HG02759 (cell line): ENCODE measurements at regions not wholly inside any gene's neighbourhood (a gene's known extent, or its start where the extent isn't known, plus 50 kb on each side); places are given as distances from the start of the nearest gene placed in this dataset.

Source experiments
- ATAC-seq: cut with Tn5 transposase; IDR thresholded peaks from one replicate; pipeline ENCODE4 v1.9.1; 2021; ENCODE audit warnings: mild to moderate bottlenecking, moderate library complexity; ENCODE audit not compliant: unreplicated experiment

DNA sequence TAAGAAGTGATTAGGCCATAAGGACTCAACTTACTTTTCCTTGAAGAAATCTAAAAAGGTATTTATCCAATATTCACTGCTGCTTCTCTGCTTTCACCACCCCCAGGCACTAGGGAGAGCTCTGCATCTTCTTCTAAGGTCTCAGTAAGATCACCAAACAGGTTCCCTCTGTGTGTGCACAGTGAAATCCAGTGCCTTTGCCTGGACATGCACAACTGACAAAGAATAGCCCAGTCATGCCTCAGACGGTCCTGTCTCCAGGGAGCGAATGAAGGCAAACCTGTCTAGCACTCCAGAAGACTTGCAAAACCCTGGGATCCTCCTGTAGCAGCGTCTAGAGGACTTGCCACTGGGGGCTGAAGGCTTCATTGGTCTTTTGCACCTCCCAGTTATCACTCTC lies 344.5 kb upstream of the LRATD1 start:
- no peak for ATAC-seq

- no peak for ATAC-seq
These were observed 339.6 kb upstream of the LRATD1 start for GRCh38 chr2:14292964-14293363.

- no peak for ATAC-seq
These were observed 335.2 kb upstream of the LRATD1 start for GRCh38 chr2:14297340-14297739.

GRCh38 chr2:14297906-14298305 lies 334.6 kb upstream of the LRATD1 start:
- ATAC-seq: no peak

DNA sequence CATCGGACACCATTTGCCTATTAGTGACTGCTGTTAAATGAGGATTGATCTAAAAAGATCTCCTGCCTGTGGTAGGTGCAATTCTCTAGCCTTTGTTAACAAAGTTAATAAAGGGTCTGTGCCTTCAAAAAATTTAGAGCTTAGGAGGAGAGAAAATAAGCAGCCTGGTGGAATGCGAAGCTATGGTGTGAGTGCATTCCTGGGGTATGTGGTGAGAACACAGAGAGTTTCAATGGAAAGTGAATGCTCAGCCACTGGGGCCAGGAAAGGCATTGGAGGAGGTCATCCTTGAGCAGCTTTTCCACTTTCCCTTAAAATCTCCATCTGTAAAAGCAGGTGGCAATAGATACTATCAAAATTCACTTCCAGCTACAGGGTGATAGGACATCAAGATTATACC lies 331.2 kb upstream of the LRATD1 start:
- ATAC-seq: no peak

DNA sequence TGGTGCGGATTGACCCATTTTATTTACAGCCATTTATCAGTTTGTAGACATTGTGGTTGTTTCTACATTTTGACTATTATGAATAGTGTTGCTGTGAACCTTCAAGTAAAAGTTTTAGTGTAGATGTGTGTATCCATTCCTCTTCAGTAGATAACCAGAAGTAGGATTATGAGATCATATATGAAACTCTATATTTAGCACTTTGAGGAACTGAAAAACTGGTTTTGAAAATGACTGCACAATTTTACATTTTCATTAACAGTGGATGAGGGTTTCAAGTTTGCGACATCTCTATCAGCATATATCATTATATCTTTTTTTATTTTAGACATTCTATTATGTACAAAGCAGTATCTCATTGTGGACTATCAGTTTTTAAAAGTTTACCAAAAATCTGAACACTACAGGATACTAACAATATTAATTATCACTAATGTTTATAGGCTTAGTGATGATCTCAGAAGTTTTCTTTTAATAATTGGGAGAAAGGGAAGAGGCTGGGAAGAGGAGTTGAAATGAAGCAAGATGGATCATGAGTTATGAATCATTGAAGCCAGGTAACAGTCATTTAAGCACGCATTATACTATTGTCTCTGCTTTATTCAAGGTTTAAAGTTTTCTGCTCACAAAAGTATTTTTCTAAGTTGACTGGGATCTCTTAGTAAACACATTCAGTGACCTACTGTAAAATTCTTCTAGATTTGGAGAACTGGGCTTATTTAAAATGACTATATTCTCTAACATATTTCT lies 329.0 kb upstream of the LRATD1 start:
- peak; percentile 65 for ATAC-seq

DNA sequence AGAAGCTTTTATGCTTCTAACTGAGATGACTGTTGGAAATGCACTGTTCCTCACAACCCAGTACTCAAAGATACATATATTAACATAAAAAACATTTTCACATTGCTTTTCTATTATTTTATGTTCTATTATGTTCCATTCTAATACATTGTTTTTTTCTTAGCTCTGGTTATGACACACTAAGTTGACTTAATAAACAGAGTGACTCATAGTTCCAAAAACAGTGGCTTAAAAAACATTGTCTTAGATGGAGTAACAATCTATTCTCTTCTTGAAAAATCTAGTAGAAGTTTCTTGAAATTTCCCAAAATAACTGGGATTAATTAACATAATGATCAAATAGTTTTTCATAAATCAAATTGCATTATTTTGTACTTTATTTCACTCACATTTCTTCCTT lies 328.2 kb upstream of the LRATD1 start:
- ATAC-seq: no peak

DNA sequence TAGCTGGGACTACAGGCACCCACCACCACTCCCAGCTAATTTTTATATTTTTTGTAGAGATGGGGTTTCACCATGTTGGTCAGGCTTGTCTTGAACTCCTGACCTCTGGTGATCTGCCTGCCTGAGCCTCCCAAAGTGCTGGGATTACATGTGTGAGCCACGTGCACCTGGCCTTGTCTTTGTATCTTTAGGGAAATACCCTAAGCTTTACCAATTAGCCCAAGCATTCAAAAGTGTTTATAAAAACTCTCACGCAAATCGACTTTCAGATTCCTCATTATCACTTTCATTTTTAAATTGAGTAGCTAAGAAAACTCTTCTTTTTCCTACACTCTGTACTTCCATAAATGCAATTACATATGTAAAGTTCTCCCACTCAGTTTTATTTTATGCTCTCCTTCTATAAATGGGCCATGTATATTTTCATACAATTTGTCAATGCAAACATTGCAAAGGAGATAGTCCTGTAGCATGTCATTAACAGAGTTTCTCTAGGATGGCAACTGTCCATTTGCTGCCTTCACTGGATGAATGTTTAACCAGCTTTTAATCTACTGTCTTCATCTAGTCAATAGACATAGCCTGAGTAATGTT lies 326.2 kb upstream of the LRATD1 start:
- peak; percentile 63 for ATAC-seq

DNA sequence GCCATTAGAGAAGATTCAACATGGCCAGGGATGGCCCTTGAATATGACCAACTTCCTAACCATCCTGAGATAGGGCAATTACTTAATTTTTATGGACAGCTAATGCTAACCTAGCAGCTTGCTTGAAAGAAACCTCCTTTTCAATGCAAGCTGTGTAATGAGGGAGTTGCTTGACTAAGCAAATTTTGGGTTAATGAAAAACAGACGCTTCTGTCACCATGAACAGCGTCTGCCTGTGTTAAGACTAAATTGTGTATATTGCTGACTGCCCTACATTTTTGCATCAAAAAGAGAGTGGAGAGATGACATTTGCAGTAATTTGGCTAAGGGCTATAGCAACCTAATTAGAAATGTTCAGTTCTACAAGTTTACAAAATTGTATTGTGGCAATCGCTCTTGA lies 319.2 kb upstream of the LRATD1 start:
- ATAC-seq: no peak

- ATAC-seq: no peak
These were observed 315.9 kb upstream of the LRATD1 start for GRCh38 chr2:14316594-14316993.

GRCh38 chr2:14321357-14321756 lies 311.2 kb upstream of the LRATD1 start:
- ATAC-seq: no peak

- ATAC-seq: no peak
These were observed 310.2 kb upstream of the LRATD1 start for GRCh38 chr2:14322306-14322705.

DNA sequence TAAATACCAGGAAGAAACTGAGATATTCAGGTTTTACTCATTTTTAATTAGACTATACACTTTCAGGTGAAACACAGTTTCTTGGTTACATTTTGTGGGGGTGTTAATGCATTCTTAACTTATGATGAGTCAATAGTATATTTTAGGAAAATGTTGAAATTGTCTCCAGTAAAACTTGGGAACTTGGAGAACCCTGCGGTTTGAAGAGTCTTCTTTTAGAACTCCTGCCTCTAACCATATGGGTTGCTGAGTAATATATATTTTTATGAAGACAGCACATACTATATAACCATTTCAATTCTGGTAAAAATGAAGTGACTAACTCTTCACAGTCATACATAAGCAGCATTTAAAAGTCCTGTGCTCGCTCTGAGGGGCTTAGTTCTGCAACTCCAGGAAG lies 308.2 kb upstream of the LRATD1 start:
- no peak for ATAC-seq

DNA sequence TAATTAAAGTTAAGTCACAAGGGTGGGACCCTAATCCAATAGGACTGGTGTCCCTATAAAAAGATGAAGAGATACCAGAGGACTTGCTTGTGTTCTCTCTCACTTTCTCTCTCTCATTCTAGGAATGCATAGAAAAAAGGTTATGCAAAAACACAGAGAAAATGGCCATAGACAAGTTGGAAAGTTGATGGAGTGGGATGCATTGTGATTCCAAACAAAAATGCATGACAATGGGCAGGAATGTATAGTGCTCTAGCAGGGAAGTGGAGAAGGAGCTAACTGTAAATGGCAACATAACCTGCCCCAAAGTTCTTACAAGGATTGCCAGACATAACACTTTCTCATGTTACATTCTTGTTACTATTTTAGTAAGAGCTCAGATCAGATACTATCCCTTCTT lies 301.6 kb upstream of the LRATD1 start:
- ATAC-seq: no peak

DNA sequence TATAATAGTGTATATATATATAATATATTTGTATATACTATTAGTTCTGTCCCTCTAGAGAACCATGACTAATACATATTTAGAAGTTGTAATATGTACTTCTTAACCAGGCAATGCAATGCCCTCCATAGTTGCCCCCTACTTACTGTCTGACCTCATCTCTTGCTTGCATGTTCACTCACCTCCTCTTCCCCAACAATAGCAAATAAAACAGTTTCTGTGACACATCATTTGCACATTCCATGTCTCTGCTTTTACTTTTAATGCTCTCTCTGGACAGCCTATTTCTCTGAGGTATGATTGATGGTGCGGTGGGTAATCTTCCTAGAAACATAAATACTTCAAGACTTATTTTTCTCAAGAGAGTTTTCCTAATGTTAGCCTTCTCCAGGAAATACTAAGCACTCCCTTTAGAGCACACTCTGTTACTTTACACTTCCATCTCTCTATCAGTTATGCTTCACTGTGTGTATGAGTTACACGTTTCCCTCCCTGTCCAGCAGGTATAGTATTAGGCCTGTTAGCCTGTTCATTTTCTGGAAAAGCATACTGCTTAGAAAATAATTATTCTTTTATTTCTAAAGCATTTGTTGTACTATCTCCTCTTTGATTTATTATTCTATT lies 295.6 kb upstream of the LRATD1 start:
- ATAC-seq: no peak

DNA sequence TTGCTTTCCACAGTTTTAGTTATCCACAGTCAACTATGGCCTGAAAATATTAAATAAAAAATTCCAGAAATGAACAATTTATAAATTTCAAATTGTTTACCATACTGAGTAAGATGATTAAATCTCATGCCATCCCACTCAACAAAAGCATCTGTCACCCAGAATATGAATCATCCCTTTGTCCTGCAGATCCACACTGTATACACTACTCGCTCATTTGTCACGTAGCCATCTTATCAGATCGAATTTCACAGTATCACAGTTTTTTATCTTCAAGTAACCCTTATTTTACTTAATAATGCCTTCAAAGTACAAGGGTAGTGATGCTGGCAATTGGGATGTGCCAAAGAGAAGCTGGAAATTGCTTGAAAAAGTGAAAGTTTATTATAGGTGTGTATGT lies 291.8 kb upstream of the LRATD1 start:
- ATAC-seq: no peak

GRCh38 chr2:14342313-14342712 lies 290.2 kb upstream of the LRATD1 start:
- ATAC-seq: no peak

- no peak for ATAC-seq
These were observed 288.2 kb upstream of the LRATD1 start for GRCh38 chr2:14344355-14344754.

GRCh38 chr2:14348247-14348646 lies 284.3 kb upstream of the LRATD1 start:
- ATAC-seq: no peak

GRCh38 chr2:14350856-14351255 lies 281.7 kb upstream of the LRATD1 start:
- ATAC-seq: no peak

DNA sequence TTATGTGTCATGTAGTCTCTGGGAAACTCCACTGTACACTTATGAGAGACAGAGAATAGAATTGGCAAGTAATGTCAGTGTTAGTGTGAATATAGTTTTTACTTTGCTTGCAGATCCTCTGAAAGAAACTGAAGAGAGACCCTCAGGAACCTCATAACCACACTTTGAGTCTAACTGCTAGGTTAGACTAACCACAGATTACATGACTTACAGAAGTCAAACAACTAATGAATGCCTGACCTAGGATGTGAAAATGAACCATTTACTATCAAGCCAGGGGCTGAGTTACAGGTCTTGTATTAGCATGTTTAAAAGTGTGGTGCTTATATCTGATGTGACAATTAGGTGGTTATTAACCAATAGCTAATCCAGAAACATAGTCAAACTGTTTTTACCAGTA lies 280.4 kb upstream of the LRATD1 start:
- ATAC-seq: no peak

GRCh38 chr2:14354231-14354630 lies 278.3 kb upstream of the LRATD1 start:
- no peak for ATAC-seq
